ENCODE measurements at regions not wholly inside any gene's neighbourhood (a gene's known extent, or its start where the extent isn't known, plus 50 kb on each side); places are given as distances from the start of the nearest gene placed in this dataset.

GRCh38 chr9:32698706-32699277 lies 63.3 kb upstream of the TAF1L start:
- no peak for DNase-seq

GRCh38 chr9:32701321-32702022 lies 66.0 kb upstream of the TAF1L start:
- DNase-seq, result no peak

GRCh38 chr9:32703635-32704034 lies 68.2 kb upstream of the TAF1L start:
- no peak for DNase-seq

GRCh38 chr9:32704343-32704742 lies 68.9 kb upstream of the TAF1L start:
- no peak for DNase-seq

- DNase-seq, result no peak
These were observed 69.6 kb upstream of the TAF1L start for GRCh38 chr9:32705059-32705458.

- DNase-seq, result no peak
These were observed 70.7 kb upstream of the TAF1L start for GRCh38 chr9:32706004-32706724.

- no peak for DNase-seq
These were observed 71.2 kb upstream of the TAF1L start for GRCh38 chr9:32706725-32707100.

GRCh38 chr9:32707326-32707725 lies 71.9 kb upstream of the TAF1L start:
- no peak for DNase-seq

- no peak for DNase-seq
These were observed 73.1 kb upstream of the TAF1L start for GRCh38 chr9:32708480-32709150.

GRCh38 chr9:32709871-32710270 lies 73.5 kb upstream of the TMEM215 start:
- DNase-seq, result no peak

GRCh38 chr9:32716425-32716824 lies 66.9 kb upstream of the TMEM215 start:
- no peak for DNase-seq

GRCh38 chr9:32716955-32717543 lies 66.3 kb upstream of the TMEM215 start:
- no peak for DNase-seq

GRCh38 chr9:32722704-32723103 lies 60.6 kb upstream of the TMEM215 start:
- DNase-seq, result no peak

GRCh38 chr9:32723789-32724325 lies 59.5 kb upstream of the TMEM215 start:
- peak; percentile 2 for DNase-seq

- DNase-seq, result no peak
These were observed 58.1 kb upstream of the TMEM215 start for GRCh38 chr9:32725066-32725860.

- no peak for DNase-seq
These were observed 55.2 kb upstream of the TMEM215 start for GRCh38 chr9:32728181-32728580.

Measured in NCI-H187 treated with DMSO at 0.1 percent for 48 hours (cell line).